Type B pancreatic cell (in vitro differentiated cells): ENCODE measurements at regions not wholly inside any gene's neighbourhood (a gene's known extent, or its start where the extent isn't known, plus 50 kb on each side); places are given as distances from the start of the nearest gene placed in this dataset.
"Not testable (repeated sequence)": the region's sequence is repeated elsewhere in the genome, so short reads cannot be mapped to it uniquely, and the experiment has no call there.

ENCODE experiments used
- DNase-seq: peaks from one replicate; pipeline ENCODE4 v3.0.0; 2021; ENCODE audit warnings: mixed read lengths; ENCODE audit not compliant: unreplicated experiment; ENCODE audit errors: extremely low spot score
- H3K27ac Mint-ChIP-seq: 2 replicates; pipeline ENCODE4 v1.8.0; 2021; ENCODE audit warnings: mild to moderate bottlenecking, mixed read lengths
- H3K27me3 Mint-ChIP-seq: 2 replicates; pipeline ENCODE4 v1.8.0; 2021; ENCODE audit warnings: mixed read lengths
- H3K36me3 Mint-ChIP-seq: 2 replicates; pipeline ENCODE4 v1.8.0; 2021; ENCODE audit warnings: mixed read lengths
- H3K4me1 Mint-ChIP-seq: one replicate; pipeline ENCODE4 v1.8.0; 2021; ENCODE audit warnings: mixed read lengths; ENCODE audit not compliant: unreplicated experiment
- H3K4me3 Mint-ChIP-seq: 2 replicates; pipeline ENCODE4 v1.8.0; 2021; ENCODE audit warnings: mild to moderate bottlenecking, mixed read lengths
- H3K9me3 Mint-ChIP-seq: 2 replicates; pipeline ENCODE4 v1.8.0; 2021; ENCODE audit warnings: mixed read lengths
- CTCF ChIP-seq: fragments of 200-600 bp; sonication (generic); conservative IDR thresholded peaks from 2 replicates; pipeline ENCODE4 v1.5.0; 2021; ENCODE audit warnings: antibody characterized with exemption, mild to moderate bottlenecking

GRCh38 chr14:49106741-49107667, 479.2 kb downstream of the RPS29 start:
- no peak for DNase-seq
- H3K4me3 Mint-ChIP-seq: no peak overlapping the region
- H3K27me3 Mint-ChIP-seq: peaks cover 1% of the 10 kb centered on the region
- peaks cover 5% of the 10 kb centered on the region for H3K4me1 Mint-ChIP-seq
- no peak for TF ChIP-seq CTCF
- H3K27ac Mint-ChIP-seq: no peak overlapping the region
- H3K9me3 Mint-ChIP-seq: no peaks in the 10 kb centered on the region
- no peaks in the 10 kb centered on the region for H3K36me3 Mint-ChIP-seq

GRCh38 chr14:49105956-49106355, 480.2 kb downstream of the RPS29 start:
- peaks cover 5% of the 10 kb centered on the region for H3K4me1 Mint-ChIP-seq
- no peak for TF ChIP-seq CTCF
- no peaks in the 10 kb centered on the region for H3K27me3 Mint-ChIP-seq
- H3K9me3 Mint-ChIP-seq: no peaks in the 10 kb centered on the region
- no peak overlapping the region for H3K27ac Mint-ChIP-seq
- no peaks in the 10 kb centered on the region for H3K36me3 Mint-ChIP-seq
- DNase-seq: no peak
- no peak overlapping the region for H3K4me3 Mint-ChIP-seq

GRCh38 chr14:49105512-49105911, 480.7 kb downstream of the RPS29 start:
- Mint-ChIP-seq H3K9me3 (no peaks in the 10 kb centered on the region), H3K36me3 (no peaks in the 10 kb centered on the region), H3K27ac (no peak overlapping the region), H3K4me3 (no peak overlapping the region), H3K4me1 (peaks cover 5% of the 10 kb centered on the region), H3K27me3 (no peaks in the 10 kb centered on the region)
- no peak for TF ChIP-seq CTCF
- no peak for DNase-seq

- Mint-ChIP-seq H3K36me3 (no peaks in the 10 kb centered on the region), H3K4me3 (no peak overlapping the region), H3K27ac (no peak overlapping the region), H3K27me3 (no peaks in the 10 kb centered on the region), H3K9me3 (no peaks in the 10 kb centered on the region), H3K4me1 (no peaks in the 10 kb centered on the region)
- no peak for DNase-seq
- no peak for TF ChIP-seq CTCF
Observed at GRCh38 chr14:49092345-49092744, 493.8 kb downstream of the RPS29 start.

- no peak overlapping the region for H3K27ac Mint-ChIP-seq
- TF ChIP-seq CTCF: no peak
- H3K4me1 Mint-ChIP-seq: no peaks in the 10 kb centered on the region
- DNase-seq: no peak
- H3K4me3 Mint-ChIP-seq: no peak overlapping the region
- no peaks in the 10 kb centered on the region for H3K36me3 Mint-ChIP-seq
- no peaks in the 10 kb centered on the region for H3K9me3 Mint-ChIP-seq
- no peaks in the 10 kb centered on the region for H3K27me3 Mint-ChIP-seq
Observed at GRCh38 chr14:49089107-49089506, 497.1 kb downstream of the RPS29 start.

GRCh38 chr14:49073292-49073691, 512.9 kb downstream of the RPS29 start:
- not testable (repeated sequence) for DNase-seq, H3K27ac Mint-ChIP-seq, H3K4me1 Mint-ChIP-seq, H3K27me3 Mint-ChIP-seq, H3K4me3 Mint-ChIP-seq, H3K9me3 Mint-ChIP-seq, H3K36me3 Mint-ChIP-seq
